Liver (tissue), 3 donors: ENCODE measurements at regions not wholly inside any gene's neighbourhood (a gene's known extent, or its start where the extent isn't known, plus 50 kb on each side); places are given as distances from the start of the nearest gene placed in this dataset.

ENCODE experiments used
- ATF3 ChIP-seq: IDR thresholded peaks from 2 replicates; pipeline ENCODE4 v1.6.1; 2016; ENCODE audit warnings: antibody characterized with exemption
- EGR1 ChIP-seq, 2 donors: IDR thresholded peaks; 2 replicates each; pipeline ENCODE4 v1.6.1; 2016 to 2018; ENCODE audit warnings: antibody characterized with exemption in 2 of 2, low read depth in 2 of 2
- FOXA1 ChIP-seq: IDR thresholded peaks from 2 replicates; pipeline ENCODE4 v1.6.1; 2016; ENCODE audit warnings: antibody characterized with exemption
- FOXA2 ChIP-seq: IDR thresholded peaks from 2 replicates; pipeline ENCODE4 v1.6.1; 2016; ENCODE audit warnings: antibody characterized with exemption
- GABPA ChIP-seq, 2 donors: IDR thresholded peaks in 1 of 2; conservative IDR thresholded peaks in 1 of 2; 2 replicates each; pipeline ENCODE4 v1.6.1; 2016; ENCODE audit warnings: antibody characterized with exemption in 2 of 2, mild to moderate bottlenecking in 1 of 2, moderate library complexity in 1 of 2
- HNF4G ChIP-seq: IDR thresholded peaks from 2 replicates; pipeline ENCODE4 v1.6.1; 2016; ENCODE audit warnings: antibody characterized with exemption
- JUND ChIP-seq, 2 donors: IDR thresholded peaks; 2 replicates each; pipeline ENCODE4 v1.6.1; 2016; ENCODE audit warnings: antibody characterized with exemption in 2 of 2
- RAD21 ChIP-seq, 2 donors: IDR thresholded peaks; 2 replicates each; pipeline ENCODE4 v1.6.1; 2016; ENCODE audit warnings: antibody characterized with exemption in 2 of 2, mild to moderate bottlenecking in 2 of 2
- REST ChIP-seq: IDR thresholded peaks from 2 replicates; pipeline ENCODE4 v1.6.1; 2016; ENCODE audit warnings: antibody characterized with exemption, mild to moderate bottlenecking
- TAF1 ChIP-seq: conservative IDR thresholded peaks from 2 replicates; pipeline ENCODE4 v1.6.1; 2016; ENCODE audit warnings: antibody characterized with exemption, mild to moderate bottlenecking
- YY1 ChIP-seq: IDR thresholded peaks from 2 replicates; pipeline ENCODE4 v1.6.1; 2016; ENCODE audit warnings: antibody characterized with exemption, mild to moderate bottlenecking
- ZBTB33 ChIP-seq: IDR thresholded peaks from 2 replicates; pipeline ENCODE4 v1.6.1; 2016; ENCODE audit warnings: antibody characterized with exemption
- TF ChIP-seq, protein P1 (sequence below): IDR thresholded peaks from 2 replicates; pipeline ENCODE4 v1.6.1; 2016; ENCODE audit warnings: antibody characterized with exemption
- TF ChIP-seq, protein P2 (sequence below): fragments of 150-350 bp; IDR thresholded peaks from 2 replicates; pipeline ENCODE4 v1.5.1; 2017; ENCODE audit warnings: improper control_type of control experiment, low read depth, low read length; ENCODE audit not compliant: missing input control
- donor health status: healthy.
- donor health status: healthy.

DNA sequence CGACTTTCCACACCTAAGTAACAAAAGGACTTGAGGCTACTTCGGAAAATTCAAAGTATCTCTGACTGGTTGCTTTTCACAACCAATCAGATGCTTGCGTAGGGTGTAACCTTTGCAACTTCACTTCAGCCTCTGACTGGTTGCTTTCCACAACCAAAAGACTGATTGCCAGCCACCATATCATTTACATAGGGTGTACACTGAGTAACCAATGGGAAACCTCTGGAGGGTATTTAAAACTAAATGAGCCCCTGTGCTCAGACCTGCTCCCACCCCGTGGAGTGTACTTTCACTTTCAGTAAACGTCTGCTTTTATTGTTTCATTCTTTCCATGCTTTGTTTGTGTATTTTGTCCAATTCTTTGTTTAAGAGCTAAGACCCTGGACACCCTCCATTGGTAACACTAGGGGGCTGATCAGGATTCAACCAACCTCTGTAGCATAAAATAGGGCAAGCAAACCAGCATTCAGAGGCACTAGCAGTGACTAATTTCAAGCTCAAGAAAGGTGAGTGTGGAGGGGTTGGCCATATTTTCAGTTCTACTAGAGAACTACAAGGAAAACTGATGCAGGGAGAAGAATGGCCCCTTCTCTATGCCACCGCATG lies 390.8 kb downstream of the POM121L12 start:
- TF ChIP-seq, protein P1, sequence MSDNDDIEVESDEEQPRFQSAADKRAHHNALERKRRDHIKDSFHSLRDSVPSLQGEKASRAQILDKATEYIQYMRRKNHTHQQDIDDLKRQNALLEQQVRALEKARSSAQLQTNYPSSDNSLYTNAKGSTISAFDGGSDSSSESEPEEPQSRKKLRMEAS, result no peak
- TF ChIP-seq, protein P2, sequence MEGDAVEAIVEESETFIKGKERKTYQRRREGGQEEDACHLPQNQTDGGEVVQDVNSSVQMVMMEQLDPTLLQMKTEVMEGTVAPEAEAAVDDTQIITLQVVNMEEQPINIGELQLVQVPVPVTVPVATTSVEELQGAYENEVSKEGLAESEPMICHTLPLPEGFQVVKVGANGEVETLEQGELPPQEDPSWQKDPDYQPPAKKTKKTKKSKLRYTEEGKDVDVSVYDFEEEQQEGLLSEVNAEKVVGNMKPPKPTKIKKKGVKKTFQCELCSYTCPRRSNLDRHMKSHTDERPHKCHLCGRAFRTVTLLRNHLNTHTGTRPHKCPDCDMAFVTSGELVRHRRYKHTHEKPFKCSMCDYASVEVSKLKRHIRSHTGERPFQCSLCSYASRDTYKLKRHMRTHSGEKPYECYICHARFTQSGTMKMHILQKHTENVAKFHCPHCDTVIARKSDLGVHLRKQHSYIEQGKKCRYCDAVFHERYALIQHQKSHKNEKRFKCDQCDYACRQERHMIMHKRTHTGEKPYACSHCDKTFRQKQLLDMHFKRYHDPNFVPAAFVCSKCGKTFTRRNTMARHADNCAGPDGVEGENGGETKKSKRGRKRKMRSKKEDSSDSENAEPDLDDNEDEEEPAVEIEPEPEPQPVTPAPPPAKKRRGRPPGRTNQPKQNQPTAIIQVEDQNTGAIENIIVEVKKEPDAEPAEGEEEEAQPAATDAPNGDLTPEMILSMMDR, result no peak
- no peak for TF ChIP-seq ATF3
- no peak for TF ChIP-seq TAF1
- TF ChIP-seq REST, result no peak
- no peak for TF ChIP-seq EGR1 (IDR thresholded peaks at IDR 0.05; ENCODE audit: low read depth in 2 of 2)
- no peak for TF ChIP-seq RAD21 (IDR thresholded peaks at IDR 0.05)
- no peak for TF ChIP-seq HNF4G
- no peak for TF ChIP-seq FOXA1
- no peak for TF ChIP-seq YY1
- TF ChIP-seq JUND (IDR thresholded peaks at IDR 0.05), result no peak
- no peak for TF ChIP-seq ZBTB33
- TF ChIP-seq FOXA2, result no peak
- no peak for TF ChIP-seq GABPA (IDR thresholded peaks at IDR 0.05 in 1 of 2, conservative IDR thresholded peaks at IDR 0.05 in 1 of 2)
